ENCODE measurements at regions not wholly inside any gene's neighbourhood (a gene's known extent, or its start where the extent isn't known, plus 50 kb on each side); places are given as distances from the start of the nearest gene placed in this dataset.

GRCh38 chr14:51575349-51576116 lies 76.2 kb upstream of the FRMD6 start:
- H3K4me2 ChIP-seq (ENCODE audit: low read length): no peak overlapping the region
- no peak overlapping the region for H3K23ac ChIP-seq (ENCODE audit: low read length)
- DNase-seq: no peak
- H2AFZ ChIP-seq (ENCODE audit: insufficient read depth, low read length, poor library complexity): no peak overlapping the region
- H3K4ac ChIP-seq (ENCODE audit: low read depth, low read length): no peak overlapping the region
- H4K8ac ChIP-seq (ENCODE audit: low read depth, low read length): no peak overlapping the region
- peak overlapping the region; percentile 41 for H3K18ac ChIP-seq (ENCODE audit: low read length)
- peak overlapping the region; percentile 57 for H2BK5ac ChIP-seq (ENCODE audit: low read depth, low read length, poor library complexity)
- peak overlapping the region; percentile 7 for H3K14ac ChIP-seq (ENCODE audit: low read length)
- H2BK12ac ChIP-seq (ENCODE audit: low read length): peak overlapping the region; percentile 42
- H3K9ac ChIP-seq (ENCODE audit: low read length): no peak overlapping the region
- WGBS (ENCODE audit: extremely low coverage, insufficient coverage, insufficient read length): no CpG with 5 or more reads among the region's 11 CpGs
- no peaks in the 10 kb centered on the region for H3K79me2 ChIP-seq (ENCODE audit: control insufficient read depth, insufficient read depth, low read length, poor library complexity)
- H2AK5ac ChIP-seq (ENCODE audit: low read length): no peak overlapping the region
- H3K79me1 ChIP-seq (ENCODE audit: low read length): peaks cover 8% of the 10 kb centered on the region
- no peaks in the 10 kb centered on the region for H3K9me3 ChIP-seq (ENCODE audit: insufficient read depth, low read depth, low read length)
- H3K4me1 ChIP-seq (ENCODE audit: control insufficient read depth in 1 of 2, insufficient read depth in 2 of 2, low read length in 2 of 2): peaks cover 10 to 12% of the 10 kb centered on the region in 2 experiments
- peak overlapping the region; percentile 26 for H4K91ac ChIP-seq (ENCODE audit: low read depth, low read length)
- peak overlapping the region; percentile 40 for H3K27ac ChIP-seq (ENCODE audit: low read depth, low read length)
- H3K4me3 ChIP-seq (ENCODE audit: low read depth, low read length): no peak overlapping the region
- H3K36me3 ChIP-seq (ENCODE audit: control insufficient read depth in 1 of 2, insufficient read depth in 2 of 2, low read length in 2 of 2): no peaks in the 10 kb centered on the region
- H3K27me3 ChIP-seq (ENCODE audit: insufficient read depth, low read length): no peaks in the 10 kb centered on the region
- H4K12ac ChIP-seq (ENCODE audit: low read depth, low read length): no peak overlapping the region
- H2BK120ac ChIP-seq (ENCODE audit: insufficient read depth, low read length, poor library complexity): peak overlapping the region; percentile 61

- WGBS (ENCODE audit: extremely low coverage, insufficient coverage, insufficient read length): no CpG with 5 or more reads among the region's 3 CpGs
- peaks cover 8% of the 10 kb centered on the region for H3K79me1 ChIP-seq (ENCODE audit: low read length)
These were observed 75.6 kb upstream of the FRMD6 start for GRCh38 chr14:51576117-51576430.

GRCh38 chr14:51576879-51577278 lies 74.8 kb upstream of the FRMD6 start:
- no peak overlapping the region for H3K4me3 ChIP-seq (ENCODE audit: low read depth, low read length)
- no CpG with 5 or more reads among the region's 1 CpG for WGBS (ENCODE audit: extremely low coverage, insufficient coverage, insufficient read length)
- H2BK120ac ChIP-seq (ENCODE audit: insufficient read depth, low read length, poor library complexity): no peak overlapping the region
- DNase-seq: no peak
- H2AK5ac ChIP-seq (ENCODE audit: low read length): no peak overlapping the region
- H4K91ac ChIP-seq (ENCODE audit: low read depth, low read length): no peak overlapping the region
- H3K79me1 ChIP-seq (ENCODE audit: low read length): peaks cover 8% of the 10 kb centered on the region
- no peak overlapping the region for H3K4me2 ChIP-seq (ENCODE audit: low read length)
- no peak overlapping the region for H3K14ac ChIP-seq (ENCODE audit: low read length)
- no peaks in the 10 kb centered on the region for H3K79me2 ChIP-seq (ENCODE audit: control insufficient read depth, insufficient read depth, low read length, poor library complexity)
- no peak overlapping the region for H2AFZ ChIP-seq (ENCODE audit: insufficient read depth, low read length, poor library complexity)
- no peak overlapping the region for H3K23ac ChIP-seq (ENCODE audit: low read length)
- H3K9me3 ChIP-seq (ENCODE audit: insufficient read depth, low read depth, low read length): no peaks in the 10 kb centered on the region
- H3K27ac ChIP-seq (ENCODE audit: low read depth, low read length): no peak overlapping the region
- H3K4ac ChIP-seq (ENCODE audit: low read depth, low read length): no peak overlapping the region
- no peak overlapping the region for H2BK12ac ChIP-seq (ENCODE audit: low read length)
- H2BK5ac ChIP-seq (ENCODE audit: low read depth, low read length, poor library complexity): peak overlapping the region; percentile 32
- H3K9ac ChIP-seq (ENCODE audit: low read length): no peak overlapping the region
- H3K36me3 ChIP-seq (ENCODE audit: control insufficient read depth in 1 of 2, insufficient read depth in 2 of 2, low read length in 2 of 2): no peaks in the 10 kb centered on the region
- no peak overlapping the region for H4K8ac ChIP-seq (ENCODE audit: low read depth, low read length)
- H4K12ac ChIP-seq (ENCODE audit: low read depth, low read length): no peak overlapping the region
- peaks cover 10 to 12% of the 10 kb centered on the region in 2 experiments for H3K4me1 ChIP-seq (ENCODE audit: control insufficient read depth in 1 of 2, insufficient read depth in 2 of 2, low read length in 2 of 2)
- no peaks in the 10 kb centered on the region for H3K27me3 ChIP-seq (ENCODE audit: insufficient read depth, low read length)
- no peak overlapping the region for H3K18ac ChIP-seq (ENCODE audit: low read length)

More at GRCh38 chr14:51576117-51576430, 75.6 kb upstream of the FRMD6 start:
- H3K4ac ChIP-seq (ENCODE audit: low read depth, low read length): no peak overlapping the region
- peaks cover 10 to 12% of the 10 kb centered on the region in 2 experiments for H3K4me1 ChIP-seq (ENCODE audit: control insufficient read depth in 1 of 2, insufficient read depth in 2 of 2, low read length in 2 of 2)
- H2BK120ac ChIP-seq (ENCODE audit: insufficient read depth, low read length, poor library complexity): peak overlapping the region; percentile 61
- peak overlapping the region; percentile 41 for H3K18ac ChIP-seq (ENCODE audit: low read length)
- no peaks in the 10 kb centered on the region for H3K36me3 ChIP-seq (ENCODE audit: control insufficient read depth in 1 of 2, insufficient read depth in 2 of 2, low read length in 2 of 2)
- H4K12ac ChIP-seq (ENCODE audit: low read depth, low read length): no peak overlapping the region
- no peak overlapping the region for H3K4me2 ChIP-seq (ENCODE audit: low read length)
- H4K91ac ChIP-seq (ENCODE audit: low read depth, low read length): peak overlapping the region; percentile 26
- H2AK5ac ChIP-seq (ENCODE audit: low read length): no peak overlapping the region
- H3K9me3 ChIP-seq (ENCODE audit: insufficient read depth, low read depth, low read length): no peaks in the 10 kb centered on the region
- no peaks in the 10 kb centered on the region for H3K79me2 ChIP-seq (ENCODE audit: control insufficient read depth, insufficient read depth, low read length, poor library complexity)
- no peak overlapping the region for H3K4me3 ChIP-seq (ENCODE audit: low read depth, low read length)
- H3K27me3 ChIP-seq (ENCODE audit: insufficient read depth, low read length): no peaks in the 10 kb centered on the region
- H3K23ac ChIP-seq (ENCODE audit: low read length): no peak overlapping the region
- H2AFZ ChIP-seq (ENCODE audit: insufficient read depth, low read length, poor library complexity): no peak overlapping the region
- no peak overlapping the region for H4K8ac ChIP-seq (ENCODE audit: low read depth, low read length)
- no peak overlapping the region for H3K9ac ChIP-seq (ENCODE audit: low read length)
- H2BK12ac ChIP-seq (ENCODE audit: low read length): peak overlapping the region; percentile 42
- no peak for DNase-seq
- H2BK5ac ChIP-seq (ENCODE audit: low read depth, low read length, poor library complexity): peak overlapping the region; percentile 57
- peak overlapping the region; percentile 40 for H3K27ac ChIP-seq (ENCODE audit: low read depth, low read length)
- peak overlapping the region; percentile 7 for H3K14ac ChIP-seq (ENCODE audit: low read length)

GRCh38 chr14:51578853-51579252 lies 72.9 kb upstream of the FRMD6 start:
- WGBS (ENCODE audit: extremely low coverage, insufficient coverage, insufficient read length): no CpG with 5 or more reads among the region's 2 CpGs
- Histone ChIP-seq H3K4me3 (ENCODE audit: low read depth, low read length) (no peak overlapping the region), H3K79me1 (ENCODE audit: low read length) (peaks cover 8% of the 10 kb centered on the region), H3K9me3 (ENCODE audit: insufficient read depth, low read depth, low read length) (no peaks in the 10 kb centered on the region), H3K27me3 (ENCODE audit: insufficient read depth, low read length) (no peaks in the 10 kb centered on the region), H3K18ac (ENCODE audit: low read length) (no peak overlapping the region), H3K79me2 (ENCODE audit: control insufficient read depth, insufficient read depth, low read length, poor library complexity) (no peaks in the 10 kb centered on the region), H3K4ac (ENCODE audit: low read depth, low read length) (no peak overlapping the region), H3K9ac (ENCODE audit: low read length) (no peak overlapping the region), H2BK120ac (ENCODE audit: insufficient read depth, low read length, poor library complexity) (no peak overlapping the region), H3K4me1 (ENCODE audit: control insufficient read depth in 1 of 2, insufficient read depth in 2 of 2, low read length in 2 of 2) (peaks cover 10 to 12% of the 10 kb centered on the region in 2 experiments), H3K23ac (ENCODE audit: low read length) (no peak overlapping the region), H2AK5ac (ENCODE audit: low read length) (no peak overlapping the region), H3K4me2 (ENCODE audit: low read length) (no peak overlapping the region), H2BK5ac (ENCODE audit: low read depth, low read length, poor library complexity) (no peak overlapping the region), H2BK12ac (ENCODE audit: low read length) (no peak overlapping the region), H4K91ac (ENCODE audit: low read depth, low read length) (no peak overlapping the region), H3K14ac (ENCODE audit: low read length) (no peak overlapping the region), H3K36me3 (ENCODE audit: control insufficient read depth in 1 of 2, insufficient read depth in 2 of 2, low read length in 2 of 2) (no peaks in the 10 kb centered on the region), H4K12ac (ENCODE audit: low read depth, low read length) (no peak overlapping the region), H2AFZ (ENCODE audit: insufficient read depth, low read length, poor library complexity) (no peak overlapping the region), H4K8ac (ENCODE audit: low read depth, low read length) (no peak overlapping the region), H3K27ac (ENCODE audit: low read depth, low read length) (no peak overlapping the region)
- DNase-seq: no peak

Measured in trophoblast cell (in vitro differentiated cells and primary cell).